K562 (cell line): ENCODE measurements at regions not wholly inside any gene's neighbourhood (a gene's known extent, or its start where the extent isn't known, plus 50 kb on each side); places are given as distances from the start of the nearest gene placed in this dataset.

Experiments used
- ATAC-seq: fragments of 200-7000 bp; cut with Tn5 transposase; 3 replicates; pipeline ENCODE4 v1.9.1; 2020; ENCODE audit warnings: moderate library complexity
- BruUV-seq: library from RNA; stranded (reverse); fragments of 400-500 nt; replicated peaks from 2 replicates; lab custom pipeline; 2021; lab: Mats Ljungman, UMichigan
- CTCF ChIA-PET: fragments of 300-600 bp; formaldehyde crosslinking; extraction: SDS; loops from one replicate; lab custom pipeline; 2021; ENCODE audit warnings: low intra/inter-chr PET ratio; lab: Yijun Ruan, JAX
- POLR2A ChIA-PET: fragments of 300-600, 350-650 bp; sonication (Branson Sonifier 250); formaldehyde crosslinking; extraction: SDS; loops from one replicate; lab custom pipeline; 2021; ENCODE audit warnings: antibody characterized with exemption, inconsistent platforms; lab: Yijun Ruan, JAX
- DNase-seq, 4 experiments: peaks; one replicate each; pipeline versions ENCODE4 v3.0.0 to v3.0.0-alpha.2; 2011 to 2018; ENCODE audit warnings: low spot score in 3 of 4, mixed read lengths in 3 of 4; ENCODE audit errors: extremely low read depth in 1 of 4
- FAIRE-seq: peaks from 2 replicates; lab custom pipeline; 2011; peaks lifted over from hg19 to GRCh38; lab: Jason Lieb, UNC
- H2AFZ ChIP-seq: 2 replicates; pipeline ENCODE4 v1.6.0; 2011; ENCODE audit warnings: low read depth, low read length, control low read depth, inconsistent platforms
- H3K27ac ChIP-seq: fragments of 200-600 bp; 3 replicates; pipeline ENCODE4 v1.8.0; 2011; ENCODE audit warnings: low read depth, mild to moderate bottlenecking, control low read depth, inconsistent platforms, low read length, moderate library complexity, mixed read lengths; ENCODE audit errors: extremely low read depth
- H3K27me3 ChIP-seq, 2 experiments: fragments of 300-600 bp in 1 of 2; 2 replicates in 1 of 2; 3 replicates in 1 of 2; pipeline versions ENCODE4 v1.6.0 to v1.8.0; 2011; ENCODE audit warnings: inconsistent platforms in 2 of 2, low read length in 2 of 2, mild to moderate bottlenecking in 1 of 2, mixed read lengths in 1 of 2, moderate library complexity in 1 of 2; ENCODE audit not compliant: control insufficient read depth in 2 of 2, insufficient read depth in 2 of 2
- H3K36me3 ChIP-seq: fragments of 300-600 bp; 3 replicates; pipeline ENCODE4 v1.8.0; 2011; ENCODE audit warnings: mild to moderate bottlenecking, low read length, inconsistent platforms; ENCODE audit not compliant: control insufficient read depth, insufficient read depth
- H3K4me1 ChIP-seq, 2 experiments: fragments of 200-600 bp in 1 of 2; replicated peaks in 1 of 2; 2 replicates in 1 of 2; 3 replicates in 1 of 2; pipeline versions ENCODE4 v1.5.1 to v1.8.0; 2011; ENCODE audit warnings: inconsistent platforms in 2 of 2, low read length in 2 of 2, mild to moderate bottlenecking in 1 of 2, mixed read lengths in 1 of 2, moderate library complexity in 1 of 2; ENCODE audit not compliant: control insufficient read depth in 2 of 2, insufficient read depth in 2 of 2
- H3K4me2 ChIP-seq: 2 replicates; pipeline ENCODE4 v1.6.1; 2011; ENCODE audit warnings: low read length, control low read depth, inconsistent platforms, mixed read lengths; ENCODE audit not compliant: insufficient read depth
- H3K4me3 ChIP-seq: fragments of 200-600 bp; sonication (generic), shearing (Covaris generic); 2 replicates; pipeline ENCODE4 v1.5.1; 2016; ENCODE audit warnings: control low read depth, inconsistent platforms
- H3K79me2 ChIP-seq: fragments of 200-600 bp; 3 replicates; pipeline ENCODE4 v1.8.0; 2011; ENCODE audit warnings: low read length, inconsistent platforms; ENCODE audit not compliant: control insufficient read depth, insufficient read depth
- H3K9ac ChIP-seq, 2 experiments: 2 replicates each; pipeline versions ENCODE4 v1.6.0 to v1.6.1; 2011; ENCODE audit warnings: low read depth in 2 of 2, low read length in 2 of 2, control low read depth in 1 of 2, inconsistent platforms in 1 of 2, mild to moderate bottlenecking in 1 of 2, mixed read lengths in 1 of 2; ENCODE audit not compliant: insufficient read depth in 1 of 2
- H3K9me1 ChIP-seq: one replicate; pipeline ENCODE4 v1.6.0; 2011; ENCODE audit warnings: inconsistent platforms, mild to moderate bottlenecking, low read length, moderate library complexity; ENCODE audit not compliant: control insufficient read depth, insufficient read depth
- H3K9me3 ChIP-seq: replicated peaks from 2 replicates; pipeline ENCODE4 v1.5.1; 2011; ENCODE audit warnings: low read depth, low read length, inconsistent platforms; ENCODE audit not compliant: control insufficient read depth, insufficient read depth
- H4K20me1 ChIP-seq: replicated peaks from 2 replicates; pipeline ENCODE4 v1.6.1; 2011; ENCODE audit warnings: low read length, inconsistent platforms, mixed read lengths; ENCODE audit not compliant: control insufficient read depth, insufficient read depth
- CCAR2 ChIP-seq: fragments of 200-400 bp; formaldehyde crosslinking; IDR thresholded peaks from 2 replicates; pipeline ENCODE4 v1.6.1; 2017; ENCODE audit warnings: mild to moderate bottlenecking, low read depth, low read length
- CREB3 ChIP-seq: fragments of 450-650 bp; conservative IDR thresholded peaks from 2 replicates; pipeline ENCODE4 v1.6.1; 2016; ENCODE audit warnings: missing genetic modification characterization, low read depth, mild to moderate bottlenecking, missing compliant biosample characterization, moderate library complexity
- ELF2 ChIP-seq: fragments of 250-450 bp; sonication (Bioruptor Pico); IDR thresholded peaks from 2 replicates; pipeline ENCODE4 v1.5.0; 2021; ENCODE audit warnings: mild to moderate bottlenecking
- GABPA ChIP-seq: fragments of 200-800 bp; sonication (Bioruptor generic); conservative IDR thresholded peaks from 2 replicates; pipeline ENCODE4 v1.6.1; 2016; ENCODE audit warnings: low read depth, missing genetic modification characterization, missing compliant biosample characterization
- GATAD2A ChIP-seq: fragments of 450-650 bp; IDR thresholded peaks from 2 replicates; pipeline ENCODE4 v1.6.1; 2017
- HDAC1 ChIP-seq, 2 experiments: fragments of 450-650 bp; IDR thresholded peaks; 2 replicates each; pipeline ENCODE4 v1.6.1; 2016 to 2017; ENCODE audit warnings: inconsistent platforms in 1 of 2, mild to moderate bottlenecking in 1 of 2, moderate library complexity in 1 of 2
- PHB2 ChIP-seq: fragments of 450-650 bp; IDR thresholded peaks from 2 replicates; pipeline ENCODE4 v1.6.1; 2017; ENCODE audit warnings: low read depth
- POLR3A ChIP-seq: IDR thresholded peaks from 2 replicates; pipeline ENCODE4 v1.6.1; 2011; ENCODE audit warnings: borderline replicate concordance, mild to moderate bottlenecking, moderate library complexity; ENCODE audit not compliant: insufficient read length, insufficient read depth; ENCODE audit errors: extremely low read depth
- XRCC5 ChIP-seq: fragments of 200-400 bp; formaldehyde crosslinking; IDR thresholded peaks from 2 replicates; pipeline ENCODE4 v1.6.1; 2017; ENCODE audit warnings: low read depth, mild to moderate bottlenecking, low read length
- ZNF311 ChIP-seq: fragments of 250-450 bp; sonication (Bioruptor Pico); IDR thresholded peaks from 2 replicates; pipeline ENCODE4 v1.4.0; 2020; ENCODE audit warnings: mild to moderate bottlenecking, moderate library complexity
- ZNF644 ChIP-seq: fragments of 200-800 bp; sonication (Bioruptor generic); IDR thresholded peaks from 2 replicates; pipeline ENCODE4 v1.6.1; 2016; ENCODE audit warnings: low read depth, missing genetic modification characterization, missing compliant biosample characterization
- WGBS: fragments of 100-300 bp; shearing (Covaris generic); methylation state at CpG from one replicate; pipeline ENCODE4 v1.1.6; 2016; ENCODE audit warnings: low coverage, mixed read lengths; ENCODE audit not compliant: insufficient coverage; ENCODE audit errors: missing lambda C conversion rate; 5-methylcytosine and 5-hydroxymethylcytosine counted together
- in situ Hi-C: fragments of 300-500 bp; cut with MboI; formaldehyde crosslinking; loops from 4 replicates; pipeline ENCODE4 v1.15.0; 2018; ENCODE audit warnings: inconsistent platforms, mixed read lengths
- intact Hi-C: fragments of 100-400 bp; cut with micrococcal nuclease; formaldehyde crosslinking; loops from 2 replicates; pipeline ENCODE4 v1.14.2; 2022

DNA sequence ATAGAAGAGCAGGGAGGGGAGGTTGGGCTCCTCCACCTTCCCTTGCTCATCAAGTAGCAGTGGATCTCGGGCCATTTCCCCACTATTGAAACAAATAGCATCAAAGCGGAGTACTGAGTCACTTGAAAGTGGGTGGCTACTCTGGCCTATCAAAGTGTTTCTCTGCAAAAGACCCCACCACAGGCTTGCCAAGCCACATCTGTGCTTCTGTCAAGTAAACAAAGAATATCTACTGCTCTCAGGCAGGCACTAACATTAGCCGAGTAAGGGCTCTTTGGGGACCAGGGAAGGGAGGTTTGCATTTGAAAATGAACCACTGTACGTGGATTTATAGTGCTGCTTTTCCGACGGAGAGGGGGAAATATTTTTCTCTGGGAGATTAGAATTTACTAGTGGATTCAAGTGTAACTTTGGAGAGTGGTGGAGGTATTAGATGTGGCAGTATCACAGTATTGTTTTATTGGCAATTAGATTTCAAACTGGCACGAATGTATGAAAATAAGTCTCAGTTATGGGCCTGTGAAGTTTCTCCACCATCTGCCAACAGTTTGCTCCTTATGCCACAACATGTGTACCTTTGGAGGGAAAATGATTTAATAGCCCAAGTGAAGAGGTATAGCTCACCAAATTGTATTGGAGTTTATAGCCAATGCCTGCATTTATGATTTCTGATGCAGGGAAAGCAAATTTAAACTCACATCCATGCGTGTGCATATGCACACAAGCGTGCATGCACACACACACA, 97.5 kb downstream of the RPS24 start:
- Histone ChIP-seq H3K9ac (no peak overlapping the region), H3K27me3 (no peaks in the 10 kb centered on the region; a peak in 1 of 5 replicates), H3K27ac (no peak overlapping the region), H2AFZ (no peak overlapping the region), H3K4me3 (no peak overlapping the region), H3K4me1 (no peaks in the 10 kb centered on the region), H3K9me1 (no peaks in the 10 kb centered on the region), H3K36me3 (no peaks in the 10 kb centered on the region), H4K20me1 (no peaks in the 10 kb centered on the region), H3K79me2 (no peaks in the 10 kb centered on the region), H3K9me3 (no peaks in the 10 kb centered on the region), H3K4me2 (no peak overlapping the region)
- 0% methylated on average over 9 of the region's 9 CpGs for WGBS
- intact Hi-C loops (no loop called here), in situ Hi-C loops (no loop called here)
- POLR2A ChIA-PET: no interaction called here
- ATAC-seq (no peak), DNase-seq (no peak), FAIRE-seq (no peak)
- TF ChIP-seq ELF2 (no peak), CCAR2 (no peak), PHB2 (no peak), CREB3 (no peak), ZNF644 (tag) (no peak), HDAC1 (IDR thresholded peaks at IDR 0.05) (no peak), ZNF311 (CRISPR knock-in tag) (no peak), XRCC5 (no peak), GATAD2A (no peak), GABPA (tag) (no peak), POLR3A (no peak)
- no TSS peak for BruUV-seq
- CTCF ChIA-PET: no interaction called here
